OCI-LY1 (cell line): ENCODE measurements at regions not wholly inside any gene's neighbourhood (a gene's known extent, or its start where the extent isn't known, plus 50 kb on each side); places are given as distances from the start of the nearest gene placed in this dataset.

ENCODE experiments used
- CTCF ChIP-seq: fragments of 200-600 bp; sonication (generic), shearing (Covaris generic); IDR thresholded peaks from 2 replicates; pipeline ENCODE4 v1.5.1; 2017; ENCODE audit warnings: mild to moderate bottlenecking, antibody characterized with exemption, low read length, moderate library complexity, mixed read lengths
- EZH2 ChIP-seq: fragments of 200-600 bp; sonication (generic), shearing (Covaris generic); IDR thresholded peaks from 2 replicates; pipeline ENCODE4 v1.8.0; 2017; ENCODE audit warnings: borderline replicate concordance, mixed run types, mild to moderate bottlenecking, antibody characterized with exemption, low read length, moderate library complexity, mixed read lengths

DNA sequence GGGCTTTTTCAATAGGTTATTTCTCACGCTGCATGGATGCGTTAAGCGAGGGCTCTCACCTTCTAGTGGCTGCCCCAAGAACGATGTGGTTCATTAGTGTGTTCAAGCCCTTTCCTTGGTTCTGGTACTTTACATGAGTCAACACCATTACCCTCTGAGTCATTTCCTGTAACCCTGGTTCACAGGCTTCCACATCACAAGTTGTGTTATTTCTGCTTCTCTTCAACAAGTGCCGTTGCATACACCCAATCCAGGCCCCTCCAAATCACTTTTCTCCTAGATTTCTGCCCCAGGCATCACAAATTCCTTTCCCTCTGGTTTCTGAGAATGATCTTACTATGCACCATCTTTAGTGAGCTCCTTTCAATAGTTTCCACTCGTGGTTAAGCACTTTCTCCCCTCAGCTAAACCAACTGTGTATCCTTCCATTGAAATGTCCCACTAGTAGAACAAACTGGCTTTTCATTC, 69.5 kb upstream of the RAD23B start:
- no peak for TF ChIP-seq EZH2
- TF ChIP-seq CTCF = no peak
